IPS-18a (cell line): ENCODE measurements at regions not wholly inside any gene's neighbourhood (a gene's known extent, or its start where the extent isn't known, plus 50 kb on each side); places are given as distances from the start of the nearest gene placed in this dataset.

ENCODE experiments used
- H3K27ac ChIP-seq: one replicate; pipeline ENCODE4 v1.5.1; 2013; ENCODE audit warnings: low read length
- H3K27me3 ChIP-seq: one replicate; pipeline ENCODE4 v1.6.1; 2013; ENCODE audit warnings: mild to moderate bottlenecking, low read length; ENCODE audit not compliant: control insufficient read depth, insufficient read depth
- H3K36me3 ChIP-seq: one replicate; pipeline ENCODE4 v1.6.1; 2013; ENCODE audit warnings: low read depth, low read length; ENCODE audit not compliant: control insufficient read depth
- H3K4me1 ChIP-seq: one replicate; pipeline ENCODE4 v1.6.1; 2013; ENCODE audit warnings: low read depth, low read length; ENCODE audit not compliant: control insufficient read depth
- H3K4me3 ChIP-seq: one replicate; pipeline ENCODE4 v1.5.1; 2013; ENCODE audit warnings: low read length
- H3K9ac ChIP-seq: one replicate; pipeline ENCODE4 v1.6.1; 2013; ENCODE audit warnings: mild to moderate bottlenecking, low read length, moderate library complexity
- H3K9me3 ChIP-seq: one replicate; pipeline ENCODE4 v1.6.1; 2013; ENCODE audit warnings: low read depth, low read length; ENCODE audit not compliant: control insufficient read depth

- Histone ChIP-seq H3K9ac (no peak overlapping the region), H3K27me3 (no peaks in the 10 kb centered on the region), H3K36me3 (no peaks in the 10 kb centered on the region)
Observed at GRCh38 chr13:37338726-37339385, 233.4 kb upstream of the CSNK1A1L start.

GRCh38 chr13:37326334-37326733, 220.9 kb upstream of the CSNK1A1L start:
- Histone ChIP-seq H3K4me3 (no peak overlapping the region), H3K9me3 (no peaks in the 10 kb centered on the region), H3K36me3 (no peaks in the 10 kb centered on the region), H3K27me3 (no peaks in the 10 kb centered on the region), H3K4me1 (no peaks in the 10 kb centered on the region), H3K27ac (no peak overlapping the region), H3K9ac (no peak overlapping the region)

More at GRCh38 chr13:37338726-37339385, 233.4 kb upstream of the CSNK1A1L start:
- Histone ChIP-seq H3K4me1 (peaks cover 2% of the 10 kb centered on the region), H3K9me3 (no peaks in the 10 kb centered on the region), H3K4me3 (no peak overlapping the region), H3K27ac (no peak overlapping the region)

- Histone ChIP-seq H3K9me3 (no peaks in the 10 kb centered on the region), H3K27me3 (no peaks in the 10 kb centered on the region), H3K4me1 (no peaks in the 10 kb centered on the region), H3K27ac (no peak overlapping the region), H3K36me3 (no peaks in the 10 kb centered on the region), H3K9ac (no peak overlapping the region), H3K4me3 (no peak overlapping the region)
Observed at GRCh38 chr13:37319031-37319443, 213.6 kb upstream of the CSNK1A1L start.

GRCh38 chr13:37316935-37317334, 211.5 kb upstream of the CSNK1A1L start:
- no peak overlapping the region for H3K9ac ChIP-seq
- no peaks in the 10 kb centered on the region for H3K9me3 ChIP-seq
- no peaks in the 10 kb centered on the region for H3K27me3 ChIP-seq
- H3K27ac ChIP-seq = no peak overlapping the region
- H3K4me1 ChIP-seq = no peaks in the 10 kb centered on the region
- no peak overlapping the region for H3K4me3 ChIP-seq
- no peaks in the 10 kb centered on the region for H3K36me3 ChIP-seq

GRCh38 chr13:37313372-37313771, 207.9 kb upstream of the CSNK1A1L start:
- no peaks in the 10 kb centered on the region for H3K36me3 ChIP-seq
- H3K27me3 ChIP-seq = no peaks in the 10 kb centered on the region
- H3K27ac ChIP-seq = no peak overlapping the region
- no peak overlapping the region for H3K4me3 ChIP-seq
- H3K9ac ChIP-seq = no peak overlapping the region
- no peaks in the 10 kb centered on the region for H3K4me1 ChIP-seq
- no peaks in the 10 kb centered on the region for H3K9me3 ChIP-seq

- Histone ChIP-seq H3K4me1 (peaks cover 3% of the 10 kb centered on the region), H3K9ac (no peak overlapping the region), H3K27me3 (no peaks in the 10 kb centered on the region), H3K9me3 (no peaks in the 10 kb centered on the region), H3K36me3 (no peaks in the 10 kb centered on the region), H3K4me3 (no peak overlapping the region), H3K27ac (no peak overlapping the region)
Observed at GRCh38 chr13:37306778-37307544, 201.5 kb upstream of the CSNK1A1L start.

GRCh38 chr13:37303606-37304005, 198.1 kb upstream of the CSNK1A1L start:
- Histone ChIP-seq H3K4me3 (no peak overlapping the region), H3K4me1 (peaks cover 3% of the 10 kb centered on the region), H3K27me3 (no peaks in the 10 kb centered on the region), H3K9me3 (no peaks in the 10 kb centered on the region), H3K9ac (no peak overlapping the region), H3K27ac (no peak overlapping the region), H3K36me3 (no peaks in the 10 kb centered on the region)

- H3K4me1 ChIP-seq = peaks cover 3% of the 10 kb centered on the region
- H3K27me3 ChIP-seq = no peaks in the 10 kb centered on the region
- H3K9ac ChIP-seq = no peak overlapping the region
- no peak overlapping the region for H3K4me3 ChIP-seq
- H3K9me3 ChIP-seq = no peaks in the 10 kb centered on the region
- H3K27ac ChIP-seq = no peak overlapping the region
- no peaks in the 10 kb centered on the region for H3K36me3 ChIP-seq
Observed at GRCh38 chr13:37302686-37303085, 197.2 kb upstream of the CSNK1A1L start.

GRCh38 chr13:37295573-37295972, 190.1 kb upstream of the CSNK1A1L start:
- H3K9me3 ChIP-seq = no peaks in the 10 kb centered on the region
- H3K9ac ChIP-seq = no peak overlapping the region
- H3K4me3 ChIP-seq = no peak overlapping the region
- H3K27me3 ChIP-seq = no peaks in the 10 kb centered on the region
- H3K36me3 ChIP-seq = no peaks in the 10 kb centered on the region
- H3K27ac ChIP-seq = no peak overlapping the region
- no peaks in the 10 kb centered on the region for H3K4me1 ChIP-seq

GRCh38 chr13:37295071-37295470, 189.6 kb upstream of the CSNK1A1L start:
- no peak overlapping the region for H3K9ac ChIP-seq
- no peaks in the 10 kb centered on the region for H3K9me3 ChIP-seq
- no peak overlapping the region for H3K4me3 ChIP-seq
- H3K36me3 ChIP-seq = no peaks in the 10 kb centered on the region
- H3K27ac ChIP-seq = no peak overlapping the region
- no peaks in the 10 kb centered on the region for H3K27me3 ChIP-seq
- H3K4me1 ChIP-seq = no peaks in the 10 kb centered on the region

GRCh38 chr13:37294472-37294871, 189.0 kb upstream of the CSNK1A1L start:
- Histone ChIP-seq H3K4me3 (no peak overlapping the region), H3K36me3 (no peaks in the 10 kb centered on the region), H3K9ac (no peak overlapping the region), H3K27me3 (no peaks in the 10 kb centered on the region), H3K27ac (no peak overlapping the region), H3K4me1 (no peaks in the 10 kb centered on the region), H3K9me3 (no peaks in the 10 kb centered on the region)

- H3K27ac ChIP-seq = no peak overlapping the region
Observed at GRCh38 chr13:37293295-37293694, 187.8 kb upstream of the CSNK1A1L start.

More at GRCh38 chr13:37293295-37293694, 187.8 kb upstream of the CSNK1A1L start:
- Histone ChIP-seq H3K27me3 (no peaks in the 10 kb centered on the region), H3K36me3 (no peaks in the 10 kb centered on the region), H3K4me1 (no peaks in the 10 kb centered on the region), H3K9ac (no peak overlapping the region), H3K9me3 (no peaks in the 10 kb centered on the region), H3K4me3 (no peak overlapping the region)
